ENCODE measurements at regions not wholly inside any gene's neighbourhood (a gene's known extent, or its start where the extent isn't known, plus 50 kb on each side); places are given as distances from the start of the nearest gene placed in this dataset.
A peak's percentile ranks its signal among the peaks of the same experiment; 100 is the strongest.

DNA sequence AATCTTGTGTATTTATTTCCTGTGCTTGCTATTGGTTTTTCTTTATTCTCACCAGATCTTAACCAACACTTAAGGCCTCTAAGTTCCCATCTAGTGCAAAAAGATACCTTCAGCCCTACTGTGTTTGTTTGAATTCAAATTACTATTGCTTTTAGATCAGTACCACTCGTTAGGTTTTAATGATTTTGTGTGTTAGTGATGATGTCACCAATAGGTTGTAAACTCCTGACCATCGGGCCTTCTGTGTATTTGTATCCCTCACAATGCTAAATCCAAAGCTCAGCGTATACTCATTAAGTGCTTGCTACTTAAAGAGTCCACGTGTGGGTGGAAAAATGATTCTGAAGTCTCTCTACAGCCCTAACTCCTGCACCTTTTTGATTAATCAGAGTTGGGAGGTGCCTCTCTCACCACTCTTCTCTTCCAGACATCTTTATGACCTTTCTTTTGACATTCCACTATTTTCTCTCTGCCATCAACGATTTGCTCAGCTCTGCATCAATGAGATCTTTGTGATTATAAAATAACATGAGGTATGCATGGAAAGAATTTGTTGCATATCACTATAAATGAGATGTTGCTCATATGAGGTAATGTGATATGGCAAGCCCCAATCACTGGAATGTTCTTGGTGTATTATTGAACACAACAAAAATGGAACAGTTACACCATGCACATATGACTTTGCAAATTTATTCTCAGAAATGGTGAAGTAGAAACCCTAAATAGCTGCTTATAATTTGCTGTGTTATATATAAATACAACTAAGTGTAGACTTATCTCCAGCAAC, 55.1 kb upstream of the LAMA2 start:
- ChIA-PET POLR2A (no interaction called here), CTCF (no interaction called here)
- Histone ChIP-seq H3K4me3 (ENCODE audit: low read depth, low read length) (no peak overlapping the region), H3K27me3 (ENCODE audit: control insufficient read depth, insufficient read depth, low read length) (no peaks in the 10 kb centered on the region), H3K27ac (ENCODE audit: low read depth, low read length) (no peak overlapping the region), H3K9me3 (ENCODE audit: control insufficient read depth, insufficient read depth, low read length) (peaks cover 5% of the 10 kb centered on the region; the same call in 1 of the 2 replicates)
- TF ChIP-seq, protein P1, sequence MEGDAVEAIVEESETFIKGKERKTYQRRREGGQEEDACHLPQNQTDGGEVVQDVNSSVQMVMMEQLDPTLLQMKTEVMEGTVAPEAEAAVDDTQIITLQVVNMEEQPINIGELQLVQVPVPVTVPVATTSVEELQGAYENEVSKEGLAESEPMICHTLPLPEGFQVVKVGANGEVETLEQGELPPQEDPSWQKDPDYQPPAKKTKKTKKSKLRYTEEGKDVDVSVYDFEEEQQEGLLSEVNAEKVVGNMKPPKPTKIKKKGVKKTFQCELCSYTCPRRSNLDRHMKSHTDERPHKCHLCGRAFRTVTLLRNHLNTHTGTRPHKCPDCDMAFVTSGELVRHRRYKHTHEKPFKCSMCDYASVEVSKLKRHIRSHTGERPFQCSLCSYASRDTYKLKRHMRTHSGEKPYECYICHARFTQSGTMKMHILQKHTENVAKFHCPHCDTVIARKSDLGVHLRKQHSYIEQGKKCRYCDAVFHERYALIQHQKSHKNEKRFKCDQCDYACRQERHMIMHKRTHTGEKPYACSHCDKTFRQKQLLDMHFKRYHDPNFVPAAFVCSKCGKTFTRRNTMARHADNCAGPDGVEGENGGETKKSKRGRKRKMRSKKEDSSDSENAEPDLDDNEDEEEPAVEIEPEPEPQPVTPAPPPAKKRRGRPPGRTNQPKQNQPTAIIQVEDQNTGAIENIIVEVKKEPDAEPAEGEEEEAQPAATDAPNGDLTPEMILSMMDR (IDR thresholded peaks at IDR 0.05; ENCODE audit: low read depth, low read length) = no peak
- peak; percentile 32 for DNase-seq (ENCODE audit: low read depth, low spot score)

DNA sequence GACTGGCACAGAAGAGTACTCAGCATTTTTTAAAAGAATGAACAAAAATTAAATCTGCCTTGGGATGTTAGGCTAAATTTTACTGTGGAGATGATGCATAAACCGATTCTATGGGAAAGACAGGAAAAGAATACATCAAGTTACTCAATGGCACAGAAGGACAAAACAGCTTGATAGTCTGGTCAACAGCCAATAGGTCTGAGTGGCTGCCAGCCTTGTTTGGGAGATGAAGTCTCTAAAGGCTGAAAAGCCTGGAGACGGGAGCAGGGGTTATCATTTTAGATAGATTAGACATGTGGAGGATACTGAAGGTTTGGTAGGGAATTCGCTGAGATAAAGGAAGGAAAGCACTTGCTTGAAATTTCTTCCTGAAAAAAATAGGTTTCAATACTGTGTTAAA, 56.3 kb upstream of the LAMA2 start:
- Histone ChIP-seq H3K9me3 (ENCODE audit: control insufficient read depth, insufficient read depth, low read length) (peaks cover 5% of the 10 kb centered on the region; the same call in 1 of the 2 replicates), H3K4me3 (ENCODE audit: low read depth, low read length) (no peak overlapping the region), H3K27ac (ENCODE audit: low read depth, low read length) (no peak overlapping the region), H3K27me3 (ENCODE audit: control insufficient read depth, insufficient read depth, low read length) (no peaks in the 10 kb centered on the region)
- TF ChIP-seq, protein P1 (IDR thresholded peaks at IDR 0.05; ENCODE audit: low read depth, low read length) = no peak
- CTCF ChIA-PET = no interaction called here
- DNase-seq (ENCODE audit: low read depth, low spot score) = no peak
- POLR2A ChIA-PET = no interaction called here

DNA sequence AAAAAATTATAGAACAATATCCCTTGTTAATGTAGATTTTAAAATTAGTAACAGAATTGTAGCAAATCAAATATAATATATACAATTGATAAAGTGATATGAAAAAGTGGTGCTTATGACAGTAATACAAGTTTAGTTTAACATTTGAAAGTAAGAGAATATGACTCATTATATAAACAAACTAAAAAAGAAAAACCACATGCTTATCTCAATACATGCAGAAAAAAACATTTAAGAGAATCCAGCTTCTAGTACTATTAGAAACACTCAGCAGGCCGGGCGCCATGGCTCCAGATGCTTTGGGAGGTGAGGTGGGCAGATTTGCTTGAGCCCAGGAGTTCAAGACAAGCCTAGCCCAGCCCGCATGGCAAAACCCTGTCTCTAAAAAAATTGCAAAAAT, 60.7 kb upstream of the LAMA2 start:
- TF ChIP-seq, protein P1 (IDR thresholded peaks at IDR 0.05; ENCODE audit: low read depth, low read length) = no peak
- POLR2A ChIA-PET = no interaction called here

GRCh38 chr6:128821116-128821515, 61.8 kb upstream of the LAMA2 start:
- CTCF ChIA-PET = interaction anchor here (1.5 to 1.8 kb wide), 2 partner anchors 13 to 431 kb away, joined by 5 to 10 read pairs; no protein-coding TSS in a partner anchor

More for the DNA sequence above, 60.7 kb upstream of the LAMA2 start:
- H3K27ac ChIP-seq (ENCODE audit: low read depth, low read length) = no peak overlapping the region
- CTCF ChIA-PET = no interaction called here
- DNase-seq (ENCODE audit: low read depth, low spot score) = peak; percentile 16
- H3K27me3 ChIP-seq (ENCODE audit: control insufficient read depth, insufficient read depth, low read length) = no peaks in the 10 kb centered on the region
- no peak overlapping the region for H3K4me3 ChIP-seq (ENCODE audit: low read depth, low read length)
- H3K9me3 ChIP-seq (ENCODE audit: control insufficient read depth, insufficient read depth, low read length) = no peaks in the 10 kb centered on the region

DNA sequence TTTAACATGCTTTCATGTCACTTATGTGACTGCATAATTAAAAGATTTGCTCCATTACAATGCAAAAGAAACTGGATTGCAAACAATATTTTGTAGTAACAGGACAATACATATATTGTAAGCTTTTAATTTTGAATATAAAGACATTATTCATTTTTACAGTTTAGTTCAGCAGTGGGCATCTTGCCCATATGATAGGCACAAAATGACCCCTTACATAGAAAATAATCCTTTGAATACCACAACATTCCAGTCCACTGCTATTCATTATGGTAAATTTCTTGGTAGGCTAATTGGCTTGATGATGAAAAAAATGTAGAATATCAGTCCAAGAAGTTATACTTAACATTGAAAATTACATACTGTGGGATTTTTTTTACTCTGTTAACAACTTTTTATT, 74.1 kb upstream of the LAMA2 start:
- CTCF ChIA-PET = interaction anchor here (0.6 to 2.3 kb wide), 9 partner anchors 10 to 562 kb away, joined by 3 to 33 read pairs (median 5); partner anchors contain the start of gene LAMA2
- Histone ChIP-seq H3K9me3 (ENCODE audit: control insufficient read depth, insufficient read depth, low read length) (no peaks in the 10 kb centered on the region), H3K27me3 (ENCODE audit: control insufficient read depth, insufficient read depth, low read length) (no peaks in the 10 kb centered on the region), H3K27ac (ENCODE audit: low read depth, low read length) (no peak overlapping the region), H3K4me3 (ENCODE audit: low read depth, low read length) (no peak overlapping the region)
- POLR2A ChIA-PET = no interaction called here
- no peak for DNase-seq (ENCODE audit: low read depth, low spot score)
- TF ChIP-seq, protein P1 (IDR thresholded peaks at IDR 0.05; ENCODE audit: low read depth, low read length) = no peak

More at GRCh38 chr6:128821116-128821515, 61.8 kb upstream of the LAMA2 start:
- TF ChIP-seq, protein P1 (IDR thresholded peaks at IDR 0.05; ENCODE audit: low read depth, low read length) = no peak
- no peak for DNase-seq (ENCODE audit: low read depth, low spot score)
- H3K4me3 ChIP-seq (ENCODE audit: low read depth, low read length) = no peak overlapping the region
- H3K27ac ChIP-seq (ENCODE audit: low read depth, low read length) = no peak overlapping the region
- POLR2A ChIA-PET = no interaction called here
- no peaks in the 10 kb centered on the region for H3K27me3 ChIP-seq (ENCODE audit: control insufficient read depth, insufficient read depth, low read length)
- no peaks in the 10 kb centered on the region for H3K9me3 ChIP-seq (ENCODE audit: control insufficient read depth, insufficient read depth, low read length)

Measured in AG04450 (cell line).